Uterus (tissue), 2 donors: ENCODE measurements at regions not wholly inside any gene's neighbourhood (a gene's known extent, or its start where the extent isn't known, plus 50 kb on each side); places are given as distances from the start of the nearest gene placed in this dataset.

ENCODE experiments used
- POLR2A ChIP-seq, 2 donors: fragments of 450-650 bp; IDR thresholded peaks; one replicate each; pipeline ENCODE4 v1.6.1; 2016; ENCODE audit warnings: antibody characterized with exemption in 2 of 2, mild to moderate bottlenecking in 1 of 2, moderate library complexity in 1 of 2
- TF ChIP-seq, protein P1 (sequence below), 4 experiments: fragments of 200-600 bp in 2 of 4; fragments of 450-650 bp in 2 of 4; sonication (generic) in 2 of 4; IDR thresholded peaks; one replicate each; pipeline ENCODE4 v1.5.1; 2016 to 2019; ENCODE audit warnings: antibody characterized with exemption in 4 of 4, mild to moderate bottlenecking in 2 of 4, moderate library complexity in 1 of 4

DNA sequence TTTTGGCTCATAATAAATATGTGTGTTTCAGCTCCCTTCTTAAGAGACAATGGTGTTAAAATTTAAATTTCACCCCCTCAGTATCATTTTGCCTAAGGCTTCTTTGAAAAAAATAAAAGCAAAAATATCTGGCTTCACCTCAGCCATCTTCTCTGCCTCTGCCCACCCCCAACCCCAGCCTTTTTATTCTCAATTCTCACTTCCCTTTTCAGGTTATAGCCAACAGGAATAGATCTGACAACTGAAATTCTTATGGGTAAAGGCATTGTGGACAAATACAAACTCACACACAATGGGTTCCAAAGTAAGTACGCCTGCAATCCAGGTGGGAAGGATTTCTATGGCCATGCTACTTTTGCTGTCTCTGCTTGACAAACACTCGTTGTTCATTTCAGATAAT is 399.0 kb upstream of the ARRDC4 start:
- TF ChIP-seq, protein P1, sequence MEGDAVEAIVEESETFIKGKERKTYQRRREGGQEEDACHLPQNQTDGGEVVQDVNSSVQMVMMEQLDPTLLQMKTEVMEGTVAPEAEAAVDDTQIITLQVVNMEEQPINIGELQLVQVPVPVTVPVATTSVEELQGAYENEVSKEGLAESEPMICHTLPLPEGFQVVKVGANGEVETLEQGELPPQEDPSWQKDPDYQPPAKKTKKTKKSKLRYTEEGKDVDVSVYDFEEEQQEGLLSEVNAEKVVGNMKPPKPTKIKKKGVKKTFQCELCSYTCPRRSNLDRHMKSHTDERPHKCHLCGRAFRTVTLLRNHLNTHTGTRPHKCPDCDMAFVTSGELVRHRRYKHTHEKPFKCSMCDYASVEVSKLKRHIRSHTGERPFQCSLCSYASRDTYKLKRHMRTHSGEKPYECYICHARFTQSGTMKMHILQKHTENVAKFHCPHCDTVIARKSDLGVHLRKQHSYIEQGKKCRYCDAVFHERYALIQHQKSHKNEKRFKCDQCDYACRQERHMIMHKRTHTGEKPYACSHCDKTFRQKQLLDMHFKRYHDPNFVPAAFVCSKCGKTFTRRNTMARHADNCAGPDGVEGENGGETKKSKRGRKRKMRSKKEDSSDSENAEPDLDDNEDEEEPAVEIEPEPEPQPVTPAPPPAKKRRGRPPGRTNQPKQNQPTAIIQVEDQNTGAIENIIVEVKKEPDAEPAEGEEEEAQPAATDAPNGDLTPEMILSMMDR (IDR thresholded peaks at IDR 0.05), result no peak
- no peak for TF ChIP-seq POLR2A (IDR thresholded peaks at IDR 0.05)
